ENCODE measurements at regions not wholly inside any gene's neighbourhood (a gene's known extent, or its start where the extent isn't known, plus 50 kb on each side); places are given as distances from the start of the nearest gene placed in this dataset.

- TF ChIP-seq CTCF (IDR thresholded peaks at IDR 0.05; ENCODE audit: low read depth, low read length, missing input control) (no peak), RAD21 (IDR thresholded peaks at IDR 0.05) (no peak), ZBTB33 (IDR thresholded peaks at IDR 0.05) (no peak), HNF4A (conservative IDR thresholded peaks at IDR 0.05) (no peak), ATF3 (IDR thresholded peaks at IDR 0.05) (no peak), MAX (IDR thresholded peaks at IDR 0.05) (no peak), REST (IDR thresholded peaks at IDR 0.05) (no peak), JUND (IDR thresholded peaks at IDR 0.05) (no peak), HNF4G (IDR thresholded peaks at IDR 0.05) (no peak), EGR1 (IDR thresholded peaks at IDR 0.05; ENCODE audit: low read depth in 2 of 2) (no peak)
Observed at GRCh38 chr1:81221564-81221963, 579.2 kb upstream of the ADGRL2 start.

Measured in liver (tissue), 3 donors.